Parathyroid adenoma (tissue), 2 donors: ENCODE measurements at regions not wholly inside any gene's neighbourhood (a gene's known extent, or its start where the extent isn't known, plus 50 kb on each side); places are given as distances from the start of the nearest gene placed in this dataset.

Experiments used
- H2AFZ ChIP-seq: fragments of 300-600 bp; sonication (generic); one replicate; pipeline ENCODE4 v1.7.0; 2017; ENCODE audit warnings: antibody characterized with exemption, mild to moderate bottlenecking
- H3K27ac ChIP-seq: fragments of 300-600 bp; sonication (generic); one replicate; pipeline ENCODE4 v1.7.0; 2017
- H3K27me3 ChIP-seq: fragments of 300-600 bp; sonication (generic); one replicate; pipeline ENCODE4 v1.7.0; 2017; ENCODE audit warnings: low read length; ENCODE audit not compliant: control insufficient read depth, insufficient read depth
- H3K36me3 ChIP-seq: fragments of 300-600 bp; sonication (generic); one replicate; pipeline ENCODE4 v1.7.0; 2017; ENCODE audit warnings: low read length; ENCODE audit not compliant: control insufficient read depth, insufficient read depth
- H3K4me1 ChIP-seq: fragments of 300-600 bp; sonication (generic); one replicate; pipeline ENCODE4 v1.7.0; 2017; ENCODE audit warnings: control low read depth
- H3K4me2 ChIP-seq: fragments of 300-600 bp; sonication (generic); one replicate; pipeline ENCODE4 v1.7.0; 2017; ENCODE audit warnings: low read length
- H3K4me3 ChIP-seq: fragments of 300-600 bp; sonication (generic); one replicate; pipeline ENCODE4 v1.7.0; 2017; ENCODE audit warnings: low read depth, low read length
- H3K79me2 ChIP-seq: fragments of 300-600 bp; sonication (generic); one replicate; pipeline ENCODE4 v1.7.0; 2017; ENCODE audit warnings: control low read depth
- H3K9ac ChIP-seq: fragments of 300-600 bp; sonication (generic); one replicate; pipeline ENCODE4 v1.7.0; 2017; ENCODE audit warnings: mild to moderate bottlenecking
- H3K9me3 ChIP-seq: fragments of 300-600 bp; sonication (generic); one replicate; pipeline ENCODE4 v1.7.0; 2017; ENCODE audit warnings: low read length; ENCODE audit not compliant: control insufficient read depth
- CTCF ChIP-seq: fragments of 300-600 bp; sonication (generic); IDR thresholded peaks from one replicate; pipeline ENCODE4 v1.7.0; 2017; ENCODE audit warnings: antibody characterized with exemption, mild to moderate bottlenecking
- donor health status: primary hyperparathyroidism.

GRCh38 chr2:187157046-187157445, 291.0 kb downstream of the CALCRL start:
- Histone ChIP-seq H3K27me3 (no peaks in the 10 kb centered on the region), H3K36me3 (no peaks in the 10 kb centered on the region), H3K27ac (no peak overlapping the region), H3K4me2 (no peak overlapping the region), H2AFZ (no peak overlapping the region), H3K4me3 (no peak overlapping the region), H3K4me1 (peaks cover 3% of the 10 kb centered on the region), H3K9me3 (no peaks in the 10 kb centered on the region), H3K9ac (no peak overlapping the region), H3K79me2 (no peaks in the 10 kb centered on the region)
- TF ChIP-seq CTCF, result no peak

GRCh38 chr2:187155476-187155875, 292.6 kb downstream of the CALCRL start:
- no peak overlapping the region for H3K27ac ChIP-seq
- H3K4me1 ChIP-seq, result peaks cover 12% of the 10 kb centered on the region
- H3K79me2 ChIP-seq, result no peaks in the 10 kb centered on the region
- no peaks in the 10 kb centered on the region for H3K36me3 ChIP-seq
- no peak overlapping the region for H3K4me3 ChIP-seq
- no peak for TF ChIP-seq CTCF
- H3K4me2 ChIP-seq, result no peak overlapping the region
- H3K9ac ChIP-seq, result no peak overlapping the region
- H2AFZ ChIP-seq, result no peak overlapping the region
- H3K9me3 ChIP-seq, result no peaks in the 10 kb centered on the region
- no peaks in the 10 kb centered on the region for H3K27me3 ChIP-seq

GRCh38 chr2:187150670-187151069, 297.4 kb downstream of the CALCRL start:
- Histone ChIP-seq H3K27me3 (no peaks in the 10 kb centered on the region), H3K27ac (no peak overlapping the region), H3K4me3 (no peak overlapping the region), H3K79me2 (no peaks in the 10 kb centered on the region), H3K4me1 (peaks cover 24% of the 10 kb centered on the region), H3K36me3 (no peaks in the 10 kb centered on the region), H3K9ac (no peak overlapping the region), H3K9me3 (no peaks in the 10 kb centered on the region), H3K4me2 (no peak overlapping the region), H2AFZ (peak overlapping the region; percentile 68)
- no peak for TF ChIP-seq CTCF

- H3K79me2 ChIP-seq, result no peaks in the 10 kb centered on the region
- H3K27ac ChIP-seq, result peak overlapping the region; percentile 38
- H3K4me1 ChIP-seq, result peaks cover 24% of the 10 kb centered on the region
- TF ChIP-seq CTCF, result no peak
- no peaks in the 10 kb centered on the region for H3K9me3 ChIP-seq
- no peaks in the 10 kb centered on the region for H3K27me3 ChIP-seq
- no peak overlapping the region for H3K9ac ChIP-seq
- peak overlapping the region; percentile 36 for H2AFZ ChIP-seq
- H3K4me2 ChIP-seq, result no peak overlapping the region
- H3K4me3 ChIP-seq, result no peak overlapping the region
- H3K36me3 ChIP-seq, result no peaks in the 10 kb centered on the region
Measured at GRCh38 chr2:187148059-187148714, 299.2 kb upstream of the ZSWIM2 start.

GRCh38 chr2:187143537-187143936, 294.6 kb upstream of the ZSWIM2 start:
- Histone ChIP-seq H3K27me3 (no peaks in the 10 kb centered on the region), H3K4me3 (no peak overlapping the region), H3K9ac (no peak overlapping the region), H2AFZ (no peak overlapping the region), H3K79me2 (no peaks in the 10 kb centered on the region), H3K4me2 (no peak overlapping the region), H3K9me3 (no peaks in the 10 kb centered on the region), H3K4me1 (peaks cover 4% of the 10 kb centered on the region), H3K36me3 (no peaks in the 10 kb centered on the region), H3K27ac (no peak overlapping the region)
- no peak for TF ChIP-seq CTCF
